HCT116 (cell line): ENCODE measurements at regions not wholly inside any gene's neighbourhood (a gene's known extent, or its start where the extent isn't known, plus 50 kb on each side); places are given as distances from the start of the nearest gene placed in this dataset.

Experiments used
- CTCF ChIP-seq, 3 experiments: fragments of 200-600 bp in 1 of 3; sonication (generic) in 1 of 3; IDR thresholded peaks in 2 of 3; conservative IDR thresholded peaks in 1 of 3; 2 replicates each; pipeline ENCODE4 v1.5.1; 2012 to 2017; ENCODE audit warnings: low read depth in 2 of 3, low read length in 2 of 3, antibody characterized with exemption in 1 of 3, borderline replicate concordance in 1 of 3, control low read depth in 1 of 3, mild to moderate bottlenecking in 1 of 3, mixed read lengths in 1 of 3, mixed run types in 1 of 3, moderate library complexity in 1 of 3; ENCODE audit not compliant: insufficient read depth in 1 of 3
- POLR2A ChIP-seq: IDR thresholded peaks from 2 replicates; pipeline ENCODE4 v1.7.0; 2011; ENCODE audit warnings: borderline replicate concordance; ENCODE audit not compliant: insufficient read depth, insufficient read length; ENCODE audit errors: extremely low read depth

- TF ChIP-seq CTCF (IDR thresholded peaks at IDR 0.05 in 2 of 3, conservative IDR thresholded peaks at IDR 0.05 in 1 of 3; ENCODE audit: borderline replicate concordance in 1 of 3, insufficient read depth in 1 of 3, low read depth in 2 of 3, low read length in 2 of 3) (no peak), POLR2A (no peak)
Observed at GRCh38 chr9:21672140-21672539, 130.3 kb upstream of the MTAP start.
